HG02973 (cell line): ENCODE measurements at regions not wholly inside any gene's neighbourhood (a gene's known extent, or its start where the extent isn't known, plus 50 kb on each side); places are given as distances from the start of the nearest gene placed in this dataset.

Source experiments
- ATAC-seq: cut with Tn5 transposase; IDR thresholded peaks from one replicate; pipeline ENCODE4 v1.9.1; 2021; ENCODE audit warnings: moderate library complexity; ENCODE audit not compliant: unreplicated experiment

- no peak for ATAC-seq
These were observed 443.8 kb upstream of the TGFBR2 start for GRCh38 chr3:30162579-30162978.

GRCh38 chr3:30166535-30166934, 439.9 kb upstream of the TGFBR2 start:
- no peak for ATAC-seq

GRCh38 chr3:30167541-30168011, 438.8 kb upstream of the TGFBR2 start:
- ATAC-seq, result no peak

- ATAC-seq, result no peak
These were observed 436.9 kb upstream of the TGFBR2 start for GRCh38 chr3:30169487-30169886.

- ATAC-seq, result no peak
These were observed 435.5 kb upstream of the TGFBR2 start for GRCh38 chr3:30170681-30171438.

- no peak for ATAC-seq
These were observed 432.0 kb upstream of the TGFBR2 start for GRCh38 chr3:30174357-30174756.

- no peak for ATAC-seq
These were observed 425.9 kb upstream of the TGFBR2 start for GRCh38 chr3:30180310-30181177.

GRCh38 chr3:30181178-30181465, 425.3 kb upstream of the TGFBR2 start:
- no peak for ATAC-seq

GRCh38 chr3:30181581-30181980, 424.8 kb upstream of the TGFBR2 start:
- ATAC-seq, result no peak

GRCh38 chr3:30183421-30183820, 423.0 kb upstream of the TGFBR2 start:
- ATAC-seq, result no peak

- ATAC-seq, result no peak
These were observed 422.1 kb upstream of the TGFBR2 start for GRCh38 chr3:30184091-30184810.

GRCh38 chr3:30185872-30186271, 420.5 kb upstream of the TGFBR2 start:
- no peak for ATAC-seq

GRCh38 chr3:30186741-30187219, 419.6 kb upstream of the TGFBR2 start:
- no peak for ATAC-seq

- ATAC-seq, result no peak
These were observed 419.0 kb upstream of the TGFBR2 start for GRCh38 chr3:30187366-30187765.

- ATAC-seq, result no peak
These were observed 417.7 kb upstream of the TGFBR2 start for GRCh38 chr3:30188713-30189112.

GRCh38 chr3:30189900-30190299, 416.5 kb upstream of the TGFBR2 start:
- ATAC-seq, result no peak

- ATAC-seq, result no peak
These were observed 412.8 kb upstream of the TGFBR2 start for GRCh38 chr3:30193625-30194044.

- ATAC-seq, result no peak
These were observed 411.0 kb upstream of the TGFBR2 start for GRCh38 chr3:30195352-30195751.

GRCh38 chr3:30198162-30198561, 408.2 kb upstream of the TGFBR2 start:
- ATAC-seq, result no peak

- no peak for ATAC-seq
These were observed 407.2 kb upstream of the TGFBR2 start for GRCh38 chr3:30199096-30199759.

- ATAC-seq, result no peak
These were observed 406.5 kb upstream of the TGFBR2 start for GRCh38 chr3:30199855-30200254.
